ENCODE measurements at regions not wholly inside any gene's neighbourhood (a gene's known extent, or its start where the extent isn't known, plus 50 kb on each side); places are given as distances from the start of the nearest gene placed in this dataset.

DNA sequence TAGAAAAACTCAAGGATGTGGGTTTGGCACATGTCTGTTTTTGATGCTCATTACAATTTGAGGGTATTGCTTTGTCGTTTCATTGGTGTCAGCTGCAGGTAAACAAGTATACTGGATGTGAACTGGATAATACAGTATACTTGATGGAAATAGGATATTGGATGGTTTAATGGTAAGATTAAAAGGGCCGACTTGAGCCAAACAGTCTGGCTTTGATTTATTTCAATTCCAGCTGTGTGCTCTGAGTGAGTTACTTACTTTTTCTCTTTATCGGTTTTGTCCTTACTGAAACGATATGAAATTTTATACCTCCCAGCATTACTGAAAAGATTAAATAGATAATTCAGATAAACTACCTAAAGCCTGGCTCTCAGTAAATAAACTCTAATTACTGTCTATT is 227.6 kb downstream of the ASXL3 start:
- no peak for DNase-seq

DNA sequence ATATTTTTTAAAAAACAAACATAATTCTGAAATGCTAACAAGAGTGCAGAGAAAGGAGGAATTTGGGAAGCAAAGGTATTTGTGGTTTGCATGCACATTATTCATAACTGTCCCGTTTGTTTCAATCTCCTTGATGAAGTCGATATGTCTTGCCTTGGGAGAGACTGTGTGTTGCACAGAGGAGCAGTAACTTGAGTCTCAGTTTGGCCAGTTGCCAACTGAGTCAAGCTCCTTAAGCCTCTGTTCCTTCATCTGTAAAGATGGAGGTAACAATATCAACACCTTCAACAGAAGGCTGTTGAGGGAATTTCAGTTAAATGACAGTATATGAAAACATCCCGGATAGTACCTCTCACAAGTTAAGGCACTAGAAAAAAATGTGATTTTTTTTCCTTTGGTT is 226.2 kb downstream of the ASXL3 start:
- DNase-seq: no peak

DNA sequence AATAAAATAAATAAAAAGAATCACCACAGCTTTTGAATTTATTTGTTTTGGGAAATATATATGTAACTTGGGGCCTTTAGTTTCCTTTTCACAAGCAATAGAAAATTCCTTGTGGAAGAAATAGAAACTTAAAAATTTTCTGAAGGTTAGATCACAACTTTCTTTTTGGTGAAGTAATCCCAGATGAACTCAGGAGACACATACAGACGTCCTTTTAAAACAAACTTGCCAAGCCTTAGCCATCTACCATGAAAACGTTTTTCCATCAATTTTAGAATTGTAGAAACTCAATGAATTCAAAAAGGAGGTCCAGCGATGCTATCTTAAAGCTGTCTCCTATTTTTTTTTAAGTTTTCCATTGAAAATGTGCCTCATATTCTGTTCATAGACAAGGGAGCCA is 225.6 kb downstream of the ASXL3 start:
- DNase-seq: no peak

DNA sequence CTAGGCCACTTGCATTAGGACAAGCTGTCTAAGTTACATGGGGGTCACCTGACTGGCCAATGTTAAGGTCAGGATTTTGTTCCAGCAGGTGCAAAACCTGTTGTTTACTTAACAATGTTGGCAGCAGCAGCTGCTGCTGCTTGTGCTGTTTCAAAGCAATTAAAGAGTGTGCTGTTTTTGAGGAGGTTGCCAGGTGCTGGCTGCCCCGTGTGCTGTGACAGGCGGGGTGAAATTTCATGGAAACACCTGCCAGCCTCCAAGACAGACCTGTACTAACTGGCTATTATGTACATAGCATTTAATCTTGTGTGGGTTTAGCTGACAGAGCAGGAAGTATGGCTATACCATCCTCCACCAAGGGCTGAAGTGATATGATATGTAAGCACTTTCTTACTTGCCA is 224.9 kb downstream of the ASXL3 start:
- no peak for DNase-seq
